ENCODE measurements at regions not wholly inside any gene's neighbourhood (a gene's known extent, or its start where the extent isn't known, plus 50 kb on each side); places are given as distances from the start of the nearest gene placed in this dataset.
"Not testable (repeated sequence)": the region's sequence is repeated elsewhere in the genome, so short reads cannot be mapped to it uniquely, and the experiment has no call there.

DNA sequence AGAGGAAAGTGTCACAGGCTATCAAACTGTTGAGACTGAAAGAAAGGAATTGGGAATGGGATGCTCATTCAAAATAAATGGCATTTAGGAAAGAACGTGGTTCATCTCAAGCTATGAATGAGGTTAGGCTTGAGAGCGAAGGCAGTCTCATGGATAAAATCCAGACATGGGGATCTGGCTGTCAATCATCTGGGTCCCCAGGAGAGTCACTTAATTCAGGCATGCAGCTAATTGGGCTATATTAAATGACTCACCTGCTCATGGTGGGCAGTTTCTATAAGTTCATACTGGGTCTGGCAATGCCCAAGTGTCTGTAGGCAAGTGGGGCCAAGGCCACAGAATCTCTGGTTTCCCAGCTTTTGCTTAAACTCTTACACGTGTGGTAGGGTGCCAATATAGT, 286.5 kb upstream of the SEMA6A start:
- DNase-seq: no peak

DNA sequence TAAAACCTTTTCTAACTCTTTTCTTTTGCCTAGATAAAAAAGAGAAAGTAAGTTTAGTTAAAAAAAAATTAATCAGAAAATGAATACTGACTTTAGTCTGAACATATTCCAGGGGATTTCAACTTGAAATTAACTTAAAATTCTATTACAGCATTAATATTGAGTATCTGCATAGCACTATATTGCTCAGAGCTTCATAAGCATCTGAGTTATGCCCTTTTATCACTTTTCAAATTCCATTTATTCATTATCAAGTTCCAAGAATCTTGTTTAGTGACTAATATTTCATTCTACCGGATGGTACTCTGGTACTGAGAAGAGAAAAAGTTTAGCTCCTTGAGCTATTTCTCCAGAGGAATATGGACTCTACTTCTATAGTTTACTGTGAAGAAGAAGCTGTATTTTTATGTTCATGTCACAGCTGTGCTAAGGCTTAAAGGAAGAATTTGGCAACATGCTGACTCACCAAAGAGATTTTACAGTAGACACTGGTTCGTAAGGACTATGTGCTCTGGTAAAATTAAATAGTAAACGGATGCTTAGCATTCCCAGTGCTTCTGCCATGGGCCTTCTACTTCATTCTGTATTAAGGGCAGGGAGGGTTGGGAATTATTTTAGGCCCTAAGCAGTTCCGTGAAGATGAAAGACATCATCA, 285.2 kb upstream of the SEMA6A start:
- DNase-seq: no peak

DNA sequence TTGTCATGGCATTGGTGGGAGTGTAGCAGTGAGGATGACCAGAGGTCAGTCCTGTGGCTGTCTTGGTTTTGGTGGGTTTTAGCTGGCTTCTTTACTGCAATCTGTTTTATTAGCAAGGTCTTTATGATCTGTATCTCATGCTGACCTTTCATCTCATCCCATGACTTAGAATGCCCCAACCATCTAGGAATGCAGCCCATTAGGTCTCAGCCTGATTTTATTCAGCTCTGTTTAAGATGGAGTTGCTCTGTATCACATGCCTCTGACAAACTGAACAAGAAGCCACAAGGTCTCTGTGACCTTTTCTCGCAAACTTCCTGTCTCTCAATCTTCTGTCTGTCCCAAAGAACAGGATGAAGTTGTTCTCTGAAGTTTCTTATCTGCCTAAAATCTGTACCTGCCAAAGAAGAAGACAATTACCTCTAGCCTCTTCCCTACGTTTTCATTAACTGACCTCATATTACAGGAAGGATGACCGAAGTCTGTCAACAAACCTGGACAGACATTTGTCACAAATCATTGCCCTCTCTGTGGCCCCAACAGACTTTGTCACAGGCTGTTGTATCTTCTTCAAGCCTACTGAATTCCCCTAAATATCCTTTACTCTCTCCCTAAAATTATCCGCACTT, 284.2 kb upstream of the SEMA6A start:
- no peak for DNase-seq

DNA sequence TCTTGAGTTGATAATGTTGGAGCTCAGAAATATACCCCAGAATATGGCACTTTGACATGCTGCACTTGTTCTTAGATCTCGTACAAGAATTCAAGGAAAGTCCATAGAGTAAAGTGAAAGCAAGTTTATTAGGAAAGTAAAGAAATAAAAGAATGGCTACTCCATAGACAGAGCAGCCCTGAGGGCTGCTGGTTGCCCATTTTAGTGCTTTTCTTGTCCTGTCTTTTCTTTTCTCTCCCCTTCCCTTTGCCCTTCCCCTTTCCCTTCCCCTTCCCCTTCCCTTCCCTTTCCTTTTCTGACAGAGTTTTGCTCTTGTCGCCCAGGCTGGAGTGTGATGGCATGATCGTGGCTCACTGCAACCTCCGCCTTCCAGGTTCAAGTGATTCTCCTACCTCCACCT, 283.4 kb upstream of the SEMA6A start:
- DNase-seq: not testable (repeated sequence)

DNA sequence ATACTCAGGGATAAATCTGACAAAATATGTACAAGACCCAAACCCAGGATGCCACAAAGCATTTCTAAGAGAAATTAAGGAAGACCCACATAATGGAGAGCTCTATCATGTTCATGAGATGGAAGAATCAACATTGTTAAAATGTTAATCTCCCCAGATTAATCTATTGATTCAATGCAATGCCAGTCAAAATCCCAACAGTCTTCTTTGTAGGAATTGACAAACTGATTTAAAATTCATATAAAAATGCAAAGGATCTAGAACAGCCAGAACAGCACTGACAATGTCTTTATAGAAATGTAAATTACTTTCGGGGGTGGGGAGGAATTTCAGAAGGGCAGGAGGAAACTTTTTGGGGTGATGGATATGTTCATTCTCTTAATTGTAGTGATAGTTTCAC, 281.6 kb upstream of the SEMA6A start:
- DNase-seq: no peak

DNA sequence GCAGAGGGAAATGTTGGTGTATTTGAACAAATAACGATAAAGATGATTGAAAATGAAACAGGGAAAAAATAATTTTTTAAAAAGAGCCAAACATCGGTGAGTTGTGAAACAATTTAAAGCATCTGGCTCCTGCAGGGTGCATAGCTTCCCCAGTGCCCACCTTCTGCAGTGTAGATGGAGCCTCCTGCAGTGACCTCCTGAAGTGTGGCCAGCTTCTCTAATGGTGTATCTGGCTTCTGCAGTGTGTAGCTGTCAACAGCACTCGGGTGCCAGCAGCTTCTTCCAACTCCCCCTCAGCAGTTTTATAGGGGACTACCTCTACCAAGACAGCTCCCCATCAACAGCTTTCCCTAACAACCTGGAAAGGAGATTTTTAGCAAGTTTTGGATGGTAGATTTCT, 279.4 kb upstream of the SEMA6A start:
- no peak for DNase-seq

DNA sequence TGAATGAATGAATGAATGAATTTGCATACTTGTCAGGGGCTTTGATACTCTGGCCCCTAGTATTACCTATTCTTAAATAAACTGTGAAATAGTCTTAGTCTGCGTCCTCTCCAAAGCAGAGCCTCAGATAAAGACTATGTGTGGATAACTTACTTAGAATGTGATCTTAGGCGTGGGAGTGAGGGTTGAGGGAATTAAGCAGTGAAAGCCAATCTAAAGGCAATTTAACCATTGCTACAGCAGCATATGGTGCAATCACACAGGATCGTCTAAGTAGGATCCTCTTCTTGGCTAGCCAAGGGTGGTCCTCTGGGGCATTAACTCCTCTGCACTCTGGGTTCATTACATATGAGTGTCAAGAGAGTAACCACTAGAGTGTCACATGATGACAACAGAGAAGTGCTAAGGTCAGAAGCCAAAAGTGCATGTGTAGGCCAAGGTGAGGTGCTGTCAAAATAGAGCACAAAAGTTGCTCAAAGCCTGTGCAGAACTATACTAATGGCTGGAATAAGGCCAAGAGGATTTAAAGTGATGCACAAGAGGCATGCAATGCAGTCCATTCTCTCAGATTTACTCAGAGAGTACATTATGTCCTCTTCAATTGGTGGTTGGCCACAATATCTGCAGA, 274.4 kb upstream of the SEMA6A start:
- DNase-seq: no peak

DNA sequence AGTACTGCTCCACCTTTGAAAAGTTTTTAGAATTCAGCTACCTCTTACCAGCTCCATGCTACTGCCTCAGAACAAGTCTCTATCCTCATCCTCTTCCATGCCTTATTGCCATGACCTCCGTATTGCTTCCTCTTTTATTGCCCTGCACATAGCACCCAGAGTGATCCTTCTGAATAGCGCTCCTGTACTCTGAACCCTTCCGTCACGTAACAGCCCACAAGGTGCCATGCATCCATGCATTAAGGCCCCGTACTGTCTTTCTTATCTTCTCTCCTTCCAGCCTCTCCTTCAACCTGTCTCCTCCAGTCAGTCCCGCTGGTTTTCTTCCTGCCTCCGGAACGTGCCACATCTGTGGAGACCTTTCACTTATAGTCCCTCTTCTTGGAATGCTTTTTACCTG, 273.3 kb upstream of the SEMA6A start:
- no peak for DNase-seq

DNA sequence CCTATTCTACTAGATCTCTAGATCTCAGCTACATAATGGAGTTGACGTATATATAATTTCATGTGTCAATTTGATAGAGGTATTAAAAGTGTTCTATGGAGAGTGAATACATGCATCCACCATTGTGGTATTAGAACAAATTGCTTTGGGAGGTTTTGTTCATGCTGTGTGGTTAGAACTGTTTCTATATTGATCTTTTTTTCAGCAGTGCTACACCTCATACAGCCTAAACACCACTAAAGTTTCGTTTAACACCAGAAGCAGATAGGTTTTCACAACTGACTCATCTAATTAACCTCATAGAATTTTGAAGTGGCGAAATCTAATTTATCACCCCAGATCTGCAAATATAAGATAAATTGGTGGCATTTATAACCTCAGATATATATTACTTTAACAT, 269.4 kb upstream of the SEMA6A start:
- no peak for DNase-seq

DNA sequence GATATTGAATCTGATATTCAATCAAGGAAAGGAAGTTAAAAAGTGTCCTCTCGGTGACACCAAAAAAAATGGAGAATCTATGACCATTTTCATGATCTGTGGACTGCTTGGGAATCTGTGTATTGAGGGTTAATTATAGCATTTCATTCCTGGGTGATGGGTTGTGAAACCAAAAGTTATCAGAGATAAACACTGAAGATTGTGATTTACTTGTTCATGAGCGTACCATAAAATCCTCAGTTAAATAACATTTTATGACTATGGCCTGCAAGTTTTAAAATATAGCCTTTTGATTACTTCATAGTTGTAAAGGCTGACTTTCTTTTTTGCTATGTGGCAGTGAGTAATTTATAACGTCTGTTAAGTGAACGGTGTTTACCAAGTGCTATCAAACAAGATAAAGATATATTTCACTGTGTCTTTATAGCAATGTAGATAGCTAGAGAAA, 267.9 kb upstream of the SEMA6A start:
- DNase-seq: no peak

DNA sequence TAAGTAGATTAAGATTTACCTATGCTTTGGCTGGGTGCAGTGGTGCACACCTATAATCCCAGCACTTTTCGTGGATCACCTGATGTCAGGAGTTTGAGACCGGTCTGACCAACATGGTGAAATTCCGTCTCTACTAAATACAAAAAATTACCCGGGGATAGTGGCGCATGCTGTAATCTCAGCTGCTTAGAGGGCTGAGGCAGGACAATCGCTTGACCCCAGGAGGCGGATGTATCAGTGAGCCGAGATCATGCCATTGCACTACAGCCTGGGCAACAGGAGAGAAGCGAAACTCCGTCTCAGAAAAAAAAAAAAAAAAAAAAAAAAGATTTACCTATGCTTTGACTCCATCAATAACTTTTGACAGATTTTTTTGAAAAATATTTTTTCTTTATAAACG, 267.1 kb upstream of the SEMA6A start:
- no peak for DNase-seq

DNA sequence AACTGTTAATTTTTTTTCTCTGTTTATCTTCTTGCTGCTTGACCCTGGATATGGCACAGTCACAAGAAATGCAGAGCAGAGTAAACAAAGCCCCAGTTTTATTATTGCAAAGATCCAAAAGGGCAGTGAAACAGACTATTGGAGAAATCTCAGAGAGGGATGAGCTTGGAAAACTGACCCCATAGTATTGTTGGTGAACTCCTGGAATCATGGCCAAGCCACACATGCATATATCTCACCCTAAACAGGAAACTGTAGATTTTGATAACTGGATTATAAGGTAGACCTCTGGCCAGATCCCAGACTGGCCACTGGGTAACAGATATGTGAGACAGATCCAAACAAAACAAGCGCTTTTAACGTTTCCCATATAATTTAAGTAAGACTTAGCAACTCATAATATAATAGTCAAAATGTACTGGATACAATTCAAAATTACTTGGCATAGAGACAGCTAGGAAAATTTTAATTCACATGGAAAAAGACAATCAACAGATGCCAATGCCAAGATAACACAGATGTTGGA, 263.5 kb upstream of the SEMA6A start:
- DNase-seq: no peak

DNA sequence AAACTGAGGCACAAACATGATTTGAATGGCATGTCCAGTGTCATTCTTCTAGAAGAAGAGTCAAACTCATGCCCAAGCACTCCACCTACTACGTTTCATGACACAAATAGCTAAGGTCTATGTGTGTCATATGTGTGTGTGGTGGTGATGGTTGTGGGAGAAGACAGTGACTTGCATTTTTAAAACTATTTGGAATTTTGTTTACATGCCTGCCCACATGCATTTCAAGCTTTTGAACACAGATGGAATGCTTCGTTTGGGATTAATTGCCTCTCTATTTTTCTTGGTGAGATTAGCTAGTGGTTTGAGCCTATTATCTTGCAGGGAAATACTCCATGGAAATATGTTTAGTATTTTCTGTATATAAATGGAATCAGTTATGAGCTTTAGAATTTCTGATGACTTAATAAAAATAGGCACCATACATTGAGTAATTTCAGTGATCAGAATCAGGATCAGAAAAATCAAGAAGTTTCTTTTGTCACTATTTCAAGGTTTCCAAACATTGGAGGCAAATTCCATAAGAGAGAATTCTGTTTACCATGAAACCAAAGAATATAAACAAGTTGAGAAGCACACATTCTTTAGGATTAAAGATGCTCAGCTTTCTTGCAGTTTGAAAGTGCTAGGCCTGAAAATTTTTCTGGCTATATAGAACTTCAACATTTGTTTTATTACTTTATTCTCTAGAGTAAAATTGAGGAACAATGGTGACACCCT, 260.3 kb upstream of the SEMA6A start:
- no peak for DNase-seq

DNA sequence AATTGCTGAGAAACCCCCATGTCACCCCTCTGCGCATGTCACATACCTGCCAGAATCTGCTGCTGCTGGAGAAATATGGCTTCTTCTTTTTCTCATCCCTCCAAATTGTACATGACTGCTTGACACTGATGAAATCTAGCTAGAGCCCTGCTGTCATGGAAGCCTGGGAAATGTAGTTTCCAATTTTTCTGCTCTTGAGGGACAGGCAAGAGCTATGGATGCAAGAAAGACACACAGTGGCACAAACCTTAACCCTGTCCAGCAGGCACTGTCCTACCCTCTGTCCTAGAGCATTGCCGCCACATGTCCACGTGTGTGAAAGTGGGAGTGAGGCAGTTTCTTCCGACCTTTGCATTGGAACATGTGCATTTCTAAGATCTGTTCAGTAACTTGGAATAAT, 255.5 kb upstream of the SEMA6A start:
- DNase-seq: no peak

DNA sequence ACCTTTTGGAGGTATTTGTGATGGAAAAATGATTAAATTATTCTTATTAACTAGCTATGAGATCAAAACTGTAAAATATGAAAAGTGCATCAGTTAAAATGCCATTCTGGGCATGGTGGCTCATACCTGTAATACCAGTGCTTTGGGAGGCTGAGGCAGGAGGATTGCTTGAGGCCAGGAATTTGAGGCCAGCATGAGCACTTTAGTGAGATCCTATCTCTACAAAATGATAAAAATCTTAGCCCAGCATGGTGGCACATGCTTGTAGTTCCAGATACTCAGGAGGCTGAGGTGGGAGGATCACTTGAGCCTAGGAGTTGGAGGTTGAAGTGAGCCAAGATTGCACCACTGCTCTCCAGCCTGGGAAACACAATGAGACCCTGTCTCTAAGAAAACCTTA, 252.5 kb upstream of the SEMA6A start:
- DNase-seq: no peak

DNA sequence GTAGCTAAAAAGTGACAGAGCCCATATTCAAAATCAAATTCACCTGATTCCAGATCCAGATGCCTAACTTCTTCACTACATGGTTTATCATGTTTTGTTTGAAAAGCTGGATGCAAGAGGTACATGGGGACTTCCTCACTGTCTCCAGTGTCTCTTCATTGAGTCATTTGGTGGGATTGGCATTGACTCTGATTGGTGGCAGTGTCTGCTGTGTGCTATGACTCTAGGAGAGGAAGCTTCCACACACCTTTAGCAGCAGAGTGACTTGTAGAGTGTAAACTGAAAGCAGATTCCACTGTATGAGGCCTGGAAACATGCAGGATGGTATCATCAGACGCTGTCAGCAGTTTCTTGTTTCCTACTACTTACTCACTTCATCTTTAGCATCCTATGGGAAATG, 250.9 kb upstream of the SEMA6A start:
- DNase-seq: no peak

DNA sequence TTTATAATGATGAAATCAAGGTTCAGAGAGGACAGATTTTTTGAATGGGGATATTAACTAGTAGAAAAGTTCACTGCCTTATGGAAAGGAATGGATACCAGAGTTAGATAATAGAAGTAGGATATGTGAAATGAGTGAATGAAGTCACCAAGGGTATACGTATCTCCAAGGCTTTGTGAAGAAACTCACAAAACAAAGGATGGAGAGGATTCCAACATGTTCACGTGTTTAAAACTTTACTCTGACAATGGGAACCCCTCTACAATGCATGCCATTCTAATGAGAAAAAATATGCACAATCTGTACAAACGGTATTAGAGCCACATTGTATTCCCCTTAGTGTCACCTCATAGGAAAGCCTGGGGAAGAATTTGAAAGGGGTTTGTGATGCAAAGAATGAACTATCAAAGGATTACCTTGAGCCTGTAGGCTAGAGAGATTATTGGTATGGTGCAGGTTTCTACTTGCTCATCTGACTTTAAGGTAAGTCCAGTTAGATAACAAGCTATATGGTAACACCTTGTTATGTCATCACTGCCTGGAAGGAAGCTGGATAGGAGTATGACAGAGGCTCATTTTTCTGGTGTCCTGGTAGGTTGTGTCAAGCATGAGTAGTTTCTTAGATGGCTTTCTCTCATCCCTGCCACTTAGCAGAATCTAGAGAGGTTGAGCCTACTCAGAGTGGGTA, 250.3 kb upstream of the SEMA6A start:
- DNase-seq: no peak

DNA sequence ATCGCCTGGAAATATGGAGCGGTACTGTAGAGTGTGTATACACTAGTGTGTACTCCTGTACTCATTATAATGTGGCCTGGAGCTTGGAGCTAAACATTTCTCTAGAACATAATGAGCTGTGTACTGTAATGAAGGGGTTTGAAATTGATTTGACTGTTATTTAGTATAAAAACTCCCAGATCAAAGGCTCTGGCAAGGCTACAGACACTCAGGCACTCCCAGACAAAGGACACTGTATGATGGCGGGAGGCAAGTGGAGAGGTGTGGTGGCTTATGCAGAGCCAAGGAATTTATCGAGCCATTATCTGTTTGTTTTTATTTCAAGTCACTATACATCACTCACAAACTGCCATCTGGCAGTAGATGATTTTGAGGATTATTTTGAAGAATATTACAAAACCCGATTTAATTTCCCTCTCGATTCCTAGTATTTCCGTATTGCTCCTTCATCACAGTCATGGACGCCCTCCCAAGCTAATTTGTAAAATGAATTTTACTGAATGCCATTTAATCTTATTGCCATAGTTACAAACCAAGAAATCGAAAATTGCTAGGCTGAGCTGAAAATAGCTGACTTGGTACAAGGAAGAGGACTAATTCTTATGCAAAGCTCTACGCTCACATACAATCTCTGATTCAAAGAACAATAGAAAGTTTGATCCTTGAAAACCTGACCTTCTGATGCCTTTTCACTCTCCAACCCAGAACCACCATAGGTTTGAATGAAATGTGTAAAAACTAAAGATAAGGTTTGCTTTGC, 240.2 kb upstream of the SEMA6A start:
- DNase-seq: no peak

DNA sequence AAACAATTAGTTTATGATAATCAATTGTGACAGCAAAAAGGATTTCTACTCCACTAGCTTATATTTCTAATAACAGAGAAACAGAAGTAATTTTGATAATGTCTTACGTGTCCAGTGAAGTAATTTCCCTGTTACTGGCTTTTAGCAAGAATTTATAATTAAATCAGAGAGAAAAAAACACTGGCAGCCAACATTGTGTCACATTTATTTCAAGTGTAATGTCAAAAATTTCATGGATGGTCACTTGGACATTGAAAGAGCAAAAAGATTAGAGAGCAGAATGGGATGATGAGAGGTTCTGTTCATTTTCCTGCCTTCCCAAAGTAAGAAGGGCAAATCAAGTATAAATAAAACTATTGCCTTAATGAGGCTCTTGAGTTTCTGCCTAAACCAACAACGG, 239.3 kb upstream of the SEMA6A start:
- no peak for DNase-seq

DNA sequence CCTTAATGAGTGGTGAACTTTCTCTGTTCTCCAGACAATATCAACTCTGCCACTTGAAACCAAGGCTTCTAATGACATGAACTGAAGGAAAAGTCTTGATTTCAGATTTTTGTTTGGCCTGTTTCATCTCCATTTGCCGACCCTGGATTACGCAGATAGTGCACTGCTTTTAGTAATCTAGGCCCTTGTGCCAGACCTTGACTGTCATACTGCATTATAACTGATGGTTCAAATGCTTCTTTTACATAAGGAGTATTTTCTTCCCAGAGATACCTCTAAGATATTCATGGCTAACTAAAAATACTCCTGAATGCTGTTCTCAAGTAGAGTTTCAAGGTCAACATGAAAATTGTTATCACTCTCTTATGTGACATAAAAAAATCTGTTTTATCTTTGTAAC, 238.7 kb upstream of the SEMA6A start:
- no peak for DNase-seq

DNA sequence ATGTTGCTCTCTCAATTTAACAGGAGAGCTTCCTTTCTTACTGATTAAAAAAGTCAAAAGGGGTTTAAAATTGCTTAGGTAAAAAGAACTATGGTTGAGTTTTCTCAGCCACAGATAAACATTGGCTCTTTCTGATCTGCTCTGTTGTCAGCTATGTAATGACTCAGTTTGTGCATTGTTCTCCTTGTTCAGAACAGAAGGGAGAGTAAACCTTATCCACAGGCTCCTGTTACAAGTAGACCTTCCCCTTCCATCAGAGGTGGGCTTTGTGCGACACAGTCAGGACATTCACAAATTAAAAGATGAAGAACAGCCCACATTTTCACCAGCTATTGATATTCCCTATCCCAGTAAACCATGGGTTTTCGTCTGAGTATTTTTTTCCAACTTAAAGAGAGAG, 236.3 kb upstream of the SEMA6A start:
- no peak for DNase-seq

DNA sequence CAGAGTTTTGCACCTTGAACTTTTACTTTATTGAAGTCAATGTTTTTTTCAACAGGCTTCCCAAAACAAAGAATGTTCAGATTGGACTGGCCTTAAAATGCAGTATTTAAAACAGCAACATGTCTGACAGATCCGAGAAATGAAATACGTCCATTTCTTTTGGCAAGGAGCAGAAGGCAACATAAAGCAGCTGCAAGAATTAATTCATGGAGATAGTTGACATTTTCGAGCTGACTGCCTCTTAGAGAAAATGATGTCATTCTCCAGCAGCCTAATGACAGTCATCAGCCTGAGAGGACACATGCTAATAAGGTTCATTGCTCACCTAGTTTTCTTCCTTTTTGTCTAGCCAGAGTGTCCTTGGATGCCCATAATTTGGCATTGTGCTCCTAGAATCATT, 232.2 kb upstream of the SEMA6A start:
- DNase-seq: no peak

Data from CD4-positive, alpha-beta T cell treated with Interleukin-17A for 1 hour (primary cell).